ENCODE measurements at regions not wholly inside any gene's neighbourhood (a gene's known extent, or its start where the extent isn't known, plus 50 kb on each side); places are given as distances from the start of the nearest gene placed in this dataset.

DNA sequence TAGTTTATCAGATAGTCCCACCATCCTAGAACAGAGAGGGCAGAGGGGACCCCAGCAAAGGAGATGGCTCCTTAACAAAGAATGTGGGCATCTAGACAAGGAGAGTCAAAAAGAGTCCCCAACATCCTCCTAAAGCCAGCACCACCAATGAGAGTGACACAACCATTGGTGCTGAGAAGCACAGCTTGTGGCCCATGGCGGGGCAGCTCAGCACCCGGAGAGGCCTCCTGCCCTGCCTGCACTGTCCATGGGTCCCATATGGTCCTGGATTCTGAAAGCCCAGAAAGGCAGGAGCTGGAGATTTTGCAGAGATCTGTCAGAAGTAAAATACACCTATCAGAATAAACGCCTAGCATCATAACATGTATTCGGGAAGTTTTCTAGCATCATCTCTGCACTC, 311.8 kb upstream of the ZNF32 start (continued):
- TF ChIP-seq EZH2 (IDR thresholded peaks at IDR 0.05; ENCODE audit: low read depth, low read length, severe bottlenecking) (no peak), MAFK (IDR thresholded peaks at IDR 0.05; ENCODE audit: low read depth, low read length) (no peak), NRF1 (IDR thresholded peaks at IDR 0.05; ENCODE audit: low read depth, low read length) (no peak)

Measured in H1 (cell line).